Panc1 (cell line): ENCODE measurements at regions not wholly inside any gene's neighbourhood (a gene's known extent, or its start where the extent isn't known, plus 50 kb on each side); places are given as distances from the start of the nearest gene placed in this dataset.

ENCODE experiments used
- ATAC-seq: fragments of 200-7000 bp; cut with Tn5 transposase; 2 replicates; pipeline ENCODE4 v1.9.1; 2020; ENCODE audit warnings: mild to moderate bottlenecking, moderate library complexity
- BruUV-seq: library from RNA; stranded (reverse); fragments of 400-500 nt; replicated peaks from 2 replicates; lab custom pipeline; 2021; lab: Mats Ljungman, UMichigan
- CTCF ChIA-PET: fragments of 300-600 bp; sonication (Branson Sonifier 250); formaldehyde crosslinking; loops from one replicate; lab custom pipeline; 2022; ENCODE audit warnings: antibody characterized with exemption; lab: Charles Lee
- POLR2A ChIA-PET: fragments of 300-600 bp; sonication (Branson Sonifier 250); formaldehyde crosslinking; loops from one replicate; lab custom pipeline; 2022; ENCODE audit warnings: antibody characterized with exemption; lab: Charles Lee
- DNase-seq: peaks from one replicate; pipeline ENCODE4 v3.0.0-alpha.2; 2010; ENCODE audit warnings: low read depth, low spot score
- H3K27ac ChIP-seq: 2 replicates; pipeline ENCODE4 v1.5.1; 2011; ENCODE audit warnings: mild to moderate bottlenecking, low read length, inconsistent platforms
- H3K27me3 ChIP-seq: fragments of 200-500 bp; sonication (Bioruptor generic); 2 replicates; pipeline ENCODE4 v1.6.0; 2014; ENCODE audit warnings: low read length, inconsistent platforms; ENCODE audit not compliant: control insufficient read depth, insufficient read depth
- H3K36me3 ChIP-seq: fragments of 200-500 bp; sonication (Bioruptor generic); 2 replicates; pipeline ENCODE4 v1.5.1; 2014; ENCODE audit warnings: inconsistent platforms, mild to moderate bottlenecking, low read length, moderate library complexity; ENCODE audit not compliant: control insufficient read depth, insufficient read depth
- H3K4me1 ChIP-seq: 2 replicates; pipeline ENCODE4 v1.5.1; 2011; ENCODE audit warnings: inconsistent platforms, mild to moderate bottlenecking, low read length, moderate library complexity; ENCODE audit not compliant: control insufficient read depth, insufficient read depth
- H3K4me3 ChIP-seq, 2 experiments: 2 replicates each; pipeline ENCODE4 v1.5.1; 2011 to 2012; ENCODE audit warnings: low read depth in 2 of 2, low read length in 2 of 2, mild to moderate bottlenecking in 2 of 2, inconsistent platforms in 1 of 2, moderate library complexity in 1 of 2
- H3K9me3 ChIP-seq: fragments of 200-500 bp; sonication (Bioruptor generic); 2 replicates; pipeline ENCODE4 v1.5.1; 2014; ENCODE audit warnings: low read depth, mild to moderate bottlenecking, inconsistent platforms, low read length, moderate library complexity; ENCODE audit not compliant: control insufficient read depth, insufficient read depth
- CTCF ChIP-seq: fragments of 450-650 bp; IDR thresholded peaks from 2 replicates; pipeline ENCODE4 v1.5.1; 2017; ENCODE audit warnings: mild to moderate bottlenecking
- POLR2AphosphoS5 ChIP-seq: IDR thresholded peaks from 2 replicates; pipeline ENCODE4 v1.6.1; 2012; ENCODE audit warnings: mild to moderate bottlenecking, low read depth, low read length, moderate library complexity
- REST ChIP-seq, 2 experiments: IDR thresholded peaks; 2 replicates each; pipeline ENCODE4 v1.6.1; 2011 to 2012; ENCODE audit warnings: low read depth in 2 of 2, control low read depth in 1 of 2, low read length in 1 of 2, mild to moderate bottlenecking in 1 of 2, moderate library complexity in 1 of 2; ENCODE audit not compliant: insufficient read depth in 1 of 2
- SIN3A ChIP-seq: IDR thresholded peaks from 2 replicates; pipeline ENCODE4 v1.6.1; 2012; ENCODE audit warnings: low read depth, mild to moderate bottlenecking, low read length, moderate library complexity, borderline replicate concordance; ENCODE audit not compliant: insufficient read depth
- TCF7L2 ChIP-seq: IDR thresholded peaks from 2 replicates; pipeline ENCODE4 v1.6.1; 2011; ENCODE audit warnings: mild to moderate bottlenecking, low read depth, low read length, inconsistent platforms
- in situ Hi-C: cut with HindIII; loops from 2 replicates; pipeline ENCODE4 v1.10.0; 2016; ENCODE audit warnings: low sequenced_read_pairs, low pct_unique_long_range_greater_than_20kb
- intact Hi-C: fragments of 100-400 bp; cut with micrococcal nuclease; formaldehyde crosslinking; loops from one replicate; pipeline ENCODE4 v1.10.0; 2022; ENCODE audit not compliant: unreplicated experiment

GRCh38 chr10:8405596-8405995, 351.1 kb downstream of the GATA3 start:
- CTCF ChIA-PET: no interaction called here
- Histone ChIP-seq H3K9me3 (no peaks in the 10 kb centered on the region), H3K4me1 (no peaks in the 10 kb centered on the region), H3K36me3 (no peaks in the 10 kb centered on the region), H3K27me3 (no peaks in the 10 kb centered on the region), H3K27ac (no peak overlapping the region), H3K4me3 (no peak overlapping the region)
- no TSS peak for BruUV-seq
- no peak for ATAC-seq
- no peak for DNase-seq
- in situ Hi-C loops: no loop called here
- TF ChIP-seq TCF7L2 (no peak), REST (IDR thresholded peaks at IDR 0.05; ENCODE audit: insufficient read depth in 1 of 2, low read depth in 2 of 2, low read length in 1 of 2) (no peak), POLR2AphosphoS5 (no peak), SIN3A (no peak), CTCF (no peak)
- POLR2A ChIA-PET: no interaction called here
- intact Hi-C loops: no loop called here

GRCh38 chr10:8407501-8408021, 353.1 kb downstream of the GATA3 start:
- no peaks in the 10 kb centered on the region for H3K9me3 ChIP-seq
- no peaks in the 10 kb centered on the region for H3K36me3 ChIP-seq
- intact Hi-C loops (no loop called here), in situ Hi-C loops (no loop called here)
- H3K4me1 ChIP-seq: no peaks in the 10 kb centered on the region
- no peak for TF ChIP-seq POLR2AphosphoS5
- TF ChIP-seq TCF7L2: no peak
- TF ChIP-seq CTCF: no peak
- TF ChIP-seq SIN3A: no peak
- TF ChIP-seq REST (IDR thresholded peaks at IDR 0.05; ENCODE audit: insufficient read depth in 1 of 2, low read depth in 2 of 2, low read length in 1 of 2): no peak
- H3K4me3 ChIP-seq: no peak overlapping the region
- no peaks in the 10 kb centered on the region for H3K27me3 ChIP-seq
- POLR2A ChIA-PET: interaction anchor here (0.6 kb wide), 1 partner anchor 367 kb away, joined by 3 read pairs; no protein-coding TSS in a partner anchor
- BruUV-seq: no TSS peak
- DNase-seq: no peak
- ATAC-seq: no peak
- CTCF ChIA-PET: no interaction called here
- no peak overlapping the region for H3K27ac ChIP-seq
